Kasumi-1 (cell line): ENCODE measurements at regions not wholly inside any gene's neighbourhood (a gene's known extent, or its start where the extent isn't known, plus 50 kb on each side); places are given as distances from the start of the nearest gene placed in this dataset.
"Not testable (repeated sequence)": the region's sequence is repeated elsewhere in the genome, so short reads cannot be mapped to it uniquely, and the experiment has no call there.

Experiments
- DNase-seq, 2 experiments: peaks; one replicate each; lab custom pipeline; 2025; lab: John Stamatoyannopoulos, UW

- peak; percentile 6 to 47 for DNase-seq
Observed at GRCh38 chr7:51369746-51370145, 53.1 kb upstream of the COBL start.

- DNase-seq: not testable (repeated sequence)
Observed at GRCh38 chr7:51369228-51369627, 52.6 kb upstream of the COBL start.

- DNase-seq: no peak
Observed at GRCh38 chr7:51368334-51368733, 51.7 kb upstream of the COBL start.

- DNase-seq: no peak
Observed at GRCh38 chr7:51367614-51367968, 51.0 kb upstream of the COBL start.

GRCh38 chr7:51366930-51367613, 50.5 kb upstream of the COBL start:
- peak; percentile 69 to 80 for DNase-seq
